Muscle layer of duodenum (tissue), 2 donors: ENCODE measurements at regions not wholly inside any gene's neighbourhood (a gene's known extent, or its start where the extent isn't known, plus 50 kb on each side); places are given as distances from the start of the nearest gene placed in this dataset.

Source experiments
- H3K27ac ChIP-seq: one replicate; pipeline ENCODE4 v1.7.0; 2013; ENCODE audit warnings: mild to moderate bottlenecking, low read length
- H3K27me3 ChIP-seq: one replicate; pipeline ENCODE4 v1.7.0; 2013; ENCODE audit warnings: low read depth, mild to moderate bottlenecking, control low read depth, low read length
- H3K36me3 ChIP-seq, 2 donors: one replicate each; pipeline ENCODE4 v1.7.0; 2013; ENCODE audit warnings: low read length in 2 of 2, control low read depth in 1 of 2, mild to moderate bottlenecking in 1 of 2; ENCODE audit not compliant: insufficient read depth in 2 of 2, control insufficient read depth in 1 of 2
- H3K4me1 ChIP-seq, 2 donors: one replicate each; pipeline ENCODE4 v1.7.0; 2013; ENCODE audit warnings: low read length in 2 of 2, mild to moderate bottlenecking in 2 of 2, control low read depth in 1 of 2, moderate library complexity in 1 of 2; ENCODE audit not compliant: insufficient read depth in 2 of 2, control insufficient read depth in 1 of 2
- H3K4me3 ChIP-seq, 2 donors: one replicate each; pipeline ENCODE4 v1.7.0; 2013; ENCODE audit warnings: low read length in 2 of 2, low read depth in 1 of 2, mild to moderate bottlenecking in 1 of 2
- H3K9me3 ChIP-seq, 2 donors: one replicate each; pipeline ENCODE4 v1.7.0; 2013; ENCODE audit warnings: low read length in 2 of 2, control low read depth in 1 of 2, mild to moderate bottlenecking in 1 of 2; ENCODE audit not compliant: control insufficient read depth in 1 of 2
- donor health status: healthy.

DNA sequence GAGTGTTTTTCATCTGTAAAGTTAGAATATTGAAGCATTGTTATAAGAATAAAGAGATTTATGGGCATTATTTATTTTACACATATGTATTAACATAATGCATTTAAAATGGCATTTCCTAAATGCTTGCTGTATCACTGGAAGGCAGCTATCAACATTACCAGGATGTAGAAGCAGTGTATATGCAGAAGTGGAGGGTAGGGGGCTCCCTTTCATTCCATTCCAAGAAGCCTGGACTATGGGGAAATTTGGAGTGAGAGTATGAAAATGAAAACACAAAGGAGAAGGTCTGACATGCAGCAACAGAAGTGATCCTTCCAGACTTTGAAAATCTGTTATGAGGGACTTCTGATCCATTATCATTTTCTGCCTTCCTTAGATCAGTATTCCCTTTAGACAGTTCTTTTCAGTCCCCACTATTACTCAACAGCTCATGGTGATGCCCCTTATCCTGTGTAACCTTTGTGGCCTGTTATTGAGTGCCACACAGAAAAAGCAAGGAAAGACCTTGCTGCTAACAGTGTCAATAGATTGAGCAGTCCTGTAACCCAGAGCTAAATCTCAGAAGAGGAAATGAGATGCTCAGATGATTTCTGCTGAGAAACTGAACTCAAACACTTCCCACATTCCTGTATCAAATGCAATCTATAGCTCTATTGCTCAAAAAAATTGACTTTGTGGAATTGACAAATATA, 216.6 kb downstream of the HNMT start:
- Histone ChIP-seq H3K27ac (no peak overlapping the region), H3K36me3 (no peaks in the 10 kb centered on the region), H3K27me3 (no peaks in the 10 kb centered on the region), H3K9me3 (no peaks in the 10 kb centered on the region), H3K4me3 (no peak overlapping the region), H3K4me1 (no peaks in the 10 kb centered on the region)

GRCh38 chr2:138182250-138182936, 218.1 kb downstream of the HNMT start:
- Histone ChIP-seq H3K9me3 (no peaks in the 10 kb centered on the region), H3K36me3 (no peaks in the 10 kb centered on the region), H3K4me3 (no peak overlapping the region), H3K4me1 (no peaks in the 10 kb centered on the region), H3K27ac (no peak overlapping the region), H3K27me3 (no peaks in the 10 kb centered on the region)

- Histone ChIP-seq H3K9me3 (no peaks in the 10 kb centered on the region), H3K27me3 (no peaks in the 10 kb centered on the region), H3K4me1 (no peaks in the 10 kb centered on the region)
Measured at GRCh38 chr2:138182937-138183312, 218.7 kb downstream of the HNMT start.

GRCh38 chr2:138183705-138184104, 219.4 kb downstream of the HNMT start:
- Histone ChIP-seq H3K9me3 (no peaks in the 10 kb centered on the region), H3K27me3 (no peaks in the 10 kb centered on the region), H3K27ac (no peak overlapping the region), H3K36me3 (no peaks in the 10 kb centered on the region), H3K4me1 (no peaks in the 10 kb centered on the region), H3K4me3 (no peak overlapping the region)

More at GRCh38 chr2:138182937-138183312, 218.7 kb downstream of the HNMT start:
- Histone ChIP-seq H3K4me3 (no peak overlapping the region), H3K36me3 (no peaks in the 10 kb centered on the region), H3K27ac (no peak overlapping the region)

GRCh38 chr2:138184428-138184827, 220.2 kb downstream of the HNMT start:
- Histone ChIP-seq H3K27me3 (no peaks in the 10 kb centered on the region), H3K36me3 (no peaks in the 10 kb centered on the region), H3K4me3 (no peak overlapping the region), H3K27ac (no peak overlapping the region), H3K9me3 (no peaks in the 10 kb centered on the region), H3K4me1 (no peaks in the 10 kb centered on the region)

DNA sequence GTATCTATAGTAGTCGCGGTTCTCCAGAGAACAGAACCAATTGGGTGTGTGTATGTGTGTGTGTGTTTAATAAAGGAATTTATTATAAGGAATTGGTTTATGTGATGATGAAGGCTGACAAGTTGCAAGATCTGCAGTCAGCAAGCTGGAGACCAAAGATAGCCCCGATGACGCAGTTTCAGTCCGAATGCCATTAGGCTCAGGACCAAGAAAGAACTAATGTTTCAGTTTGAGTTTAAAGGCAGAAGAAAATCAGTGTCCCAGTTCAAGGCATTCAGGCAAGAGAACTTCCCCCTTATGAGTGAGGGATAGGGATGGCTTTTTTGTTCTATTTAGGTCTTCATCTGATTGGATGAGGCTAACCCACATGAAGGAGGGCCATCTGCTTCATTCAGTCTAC, 221.6 kb downstream of the HNMT start:
- H3K36me3 ChIP-seq, result no peaks in the 10 kb centered on the region
- H3K4me3 ChIP-seq, result no peak overlapping the region
- H3K27me3 ChIP-seq, result no peaks in the 10 kb centered on the region
- H3K4me1 ChIP-seq, result no peaks in the 10 kb centered on the region
- H3K27ac ChIP-seq, result no peak overlapping the region
- H3K9me3 ChIP-seq, result no peaks in the 10 kb centered on the region

DNA sequence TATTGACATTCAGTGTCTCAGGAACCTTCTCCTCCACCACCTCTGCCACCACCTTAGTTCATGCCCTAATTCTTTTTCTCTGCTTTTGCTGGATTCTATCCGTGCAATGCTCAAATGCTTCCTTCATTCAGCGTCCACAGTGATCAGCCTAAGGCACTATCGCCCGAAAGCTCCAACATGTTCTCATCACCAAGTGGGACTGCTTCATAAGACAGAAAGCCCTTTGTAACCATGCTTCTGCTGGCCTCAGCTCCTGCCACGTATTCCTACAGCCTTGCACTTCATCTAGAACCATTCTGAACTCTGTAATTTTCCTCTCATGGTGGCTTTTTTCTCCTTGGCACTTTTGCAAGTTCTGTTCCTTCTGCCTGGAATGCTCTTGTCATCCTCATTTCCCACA, 222.9 kb downstream of the HNMT start:
- Histone ChIP-seq H3K9me3 (no peaks in the 10 kb centered on the region), H3K4me3 (no peak overlapping the region)

DNA sequence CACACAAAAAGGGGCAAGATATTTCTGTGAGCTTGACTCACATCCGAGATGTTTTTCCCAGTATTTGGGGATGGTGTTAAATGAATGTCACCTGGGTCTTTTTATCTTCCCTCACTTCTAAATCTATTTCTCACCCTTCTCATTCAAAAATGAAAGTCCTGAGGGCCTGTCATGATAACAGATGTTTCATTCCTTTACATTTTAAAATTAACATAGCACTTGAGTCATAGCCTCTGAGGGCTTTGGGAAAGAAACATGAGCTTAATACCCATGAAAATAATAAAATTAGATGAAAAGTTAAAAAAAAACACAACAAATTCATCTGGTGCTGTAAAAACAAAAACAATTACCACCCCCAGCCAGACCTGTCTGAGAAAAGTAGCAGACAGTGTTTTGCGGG, 226.7 kb downstream of the HNMT start:
- no peaks in the 10 kb centered on the region for H3K27me3 ChIP-seq
- H3K27ac ChIP-seq, result no peak overlapping the region
- H3K36me3 ChIP-seq, result no peaks in the 10 kb centered on the region
- no peaks in the 10 kb centered on the region for H3K4me1 ChIP-seq
- H3K4me3 ChIP-seq, result no peak overlapping the region
- H3K9me3 ChIP-seq, result no peaks in the 10 kb centered on the region

More for the DNA sequence above, 222.9 kb downstream of the HNMT start:
- H3K27ac ChIP-seq, result no peak overlapping the region
- no peaks in the 10 kb centered on the region for H3K4me1 ChIP-seq
- no peaks in the 10 kb centered on the region for H3K27me3 ChIP-seq
- H3K36me3 ChIP-seq, result no peaks in the 10 kb centered on the region

DNA sequence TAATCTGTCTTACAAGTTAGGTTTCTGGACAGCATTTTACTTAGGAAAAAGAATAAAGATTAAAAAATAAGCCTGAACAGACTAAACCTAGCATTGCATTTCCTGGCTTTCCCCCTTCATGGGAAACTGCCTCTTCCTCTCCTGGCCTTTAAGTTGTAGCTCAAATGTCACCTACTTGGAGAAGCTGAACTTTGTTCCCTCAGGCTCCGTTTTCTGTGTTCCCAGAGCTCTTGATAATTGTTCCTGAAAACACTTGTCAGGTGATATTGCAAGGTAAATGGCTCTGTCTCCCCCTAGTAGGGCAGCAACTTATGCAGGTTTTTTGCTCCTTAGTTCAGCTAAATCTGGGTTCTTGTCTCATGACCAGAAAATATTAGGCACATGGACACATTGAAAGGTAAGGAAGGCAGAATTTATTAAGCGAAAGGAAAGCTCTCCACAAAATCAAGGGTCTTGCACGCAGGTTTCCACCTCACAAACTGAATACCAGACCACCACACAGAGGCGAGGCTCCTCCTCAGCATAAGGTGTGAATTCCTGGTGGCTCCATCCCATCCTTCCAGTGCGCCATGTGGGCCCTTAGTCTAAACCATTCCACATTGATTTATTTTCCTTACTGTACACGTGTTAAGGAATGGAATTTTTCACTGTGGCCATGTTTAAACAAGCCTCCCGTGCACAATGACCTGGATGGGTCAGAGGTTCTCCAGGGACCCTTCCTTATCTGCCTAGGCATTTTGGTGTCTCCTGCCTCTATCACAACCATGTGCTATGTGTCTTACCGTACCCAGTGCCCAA, 229.3 kb downstream of the HNMT start:
- Histone ChIP-seq H3K4me1 (no peaks in the 10 kb centered on the region), H3K36me3 (no peaks in the 10 kb centered on the region), H3K4me3 (no peak overlapping the region), H3K9me3 (no peaks in the 10 kb centered on the region), H3K27me3 (no peaks in the 10 kb centered on the region), H3K27ac (no peak overlapping the region)

- peaks cover 0 to 2% of the 10 kb centered on the region in 2 donors for H3K9me3 ChIP-seq
- no peak overlapping the region for H3K27ac ChIP-seq
- H3K4me3 ChIP-seq, result no peak overlapping the region
- H3K4me1 ChIP-seq, result no peaks in the 10 kb centered on the region
- no peaks in the 10 kb centered on the region for H3K27me3 ChIP-seq
- H3K36me3 ChIP-seq, result no peaks in the 10 kb centered on the region
Measured at GRCh38 chr2:138201286-138201685, 237.0 kb downstream of the HNMT start.

- Histone ChIP-seq H3K4me1 (no peaks in the 10 kb centered on the region), H3K36me3 (no peaks in the 10 kb centered on the region), H3K27ac (no peak overlapping the region), H3K4me3 (no peak overlapping the region), H3K9me3 (peaks cover 0 to 2% of the 10 kb centered on the region in 2 donors), H3K27me3 (no peaks in the 10 kb centered on the region)
Measured at GRCh38 chr2:138202762-138203161, 238.5 kb downstream of the HNMT start.
